T-helper 1 cell treated with Interleukin-12 subunit alpha and Interleukin-12 subunit beta and Interleukin-4 antibody, amounts not matched to agents 30 ng/mL and 1 ng/mL, for 36 hours (primary cell): ENCODE measurements at regions not wholly inside any gene's neighbourhood (a gene's known extent, or its start where the extent isn't known, plus 50 kb on each side); places are given as distances from the start of the nearest gene placed in this dataset.
"Not testable (repeated sequence)": the region's sequence is repeated elsewhere in the genome, so short reads cannot be mapped to it uniquely, and the experiment has no call there.

Source experiments
- intact Hi-C: fragments of 100-400 bp; cut with micrococcal nuclease; formaldehyde crosslinking; loops from one replicate; pipeline ENCODE4 v1.15.1; 2024

- intact Hi-C loops, result no loop called here
Observed at GRCh38 chr5:75951158-75951557, 132.0 kb upstream of the SV2C start.

DNA sequence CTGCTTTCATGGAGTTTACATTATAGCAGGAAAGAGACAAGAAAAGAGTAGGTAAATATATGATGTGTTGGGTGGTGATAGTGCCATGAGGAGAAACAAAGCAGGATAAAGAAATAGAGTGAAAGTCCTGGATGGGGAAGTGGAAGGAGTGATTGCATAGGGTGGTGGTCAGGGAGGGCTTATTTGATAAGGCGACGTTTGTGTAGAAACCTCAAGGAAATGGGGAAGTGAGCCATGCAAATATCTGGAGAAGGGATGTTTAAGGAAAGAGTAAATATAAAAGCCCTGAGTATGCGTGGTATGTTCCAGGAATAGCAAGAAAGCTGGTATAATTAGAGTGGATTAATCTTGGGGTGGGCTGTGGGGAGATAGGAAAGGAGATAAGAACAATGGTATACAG is 134.7 kb upstream of the SV2C start:
- intact Hi-C loops, result no loop called here

DNA sequence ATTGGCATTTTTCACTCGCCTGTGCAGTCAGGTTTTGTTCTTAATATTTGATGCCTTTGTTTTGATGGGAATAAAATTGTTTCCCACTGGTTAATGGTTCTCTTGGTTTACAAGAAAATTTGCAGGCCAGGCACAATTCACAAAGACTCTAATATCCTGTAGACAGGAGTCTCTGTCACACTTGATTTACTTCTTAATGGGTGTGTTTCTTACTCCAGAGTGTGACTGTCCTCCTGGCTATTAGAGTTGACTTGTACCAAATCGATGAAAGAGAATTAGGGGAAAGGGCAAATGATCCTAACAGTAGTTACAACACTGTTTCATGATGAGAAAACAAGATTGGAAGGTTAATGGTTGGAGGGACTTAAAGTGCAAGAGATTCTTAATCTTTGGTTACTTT is 142.8 kb upstream of the SV2C start:
- intact Hi-C loops, result no loop called here

DNA sequence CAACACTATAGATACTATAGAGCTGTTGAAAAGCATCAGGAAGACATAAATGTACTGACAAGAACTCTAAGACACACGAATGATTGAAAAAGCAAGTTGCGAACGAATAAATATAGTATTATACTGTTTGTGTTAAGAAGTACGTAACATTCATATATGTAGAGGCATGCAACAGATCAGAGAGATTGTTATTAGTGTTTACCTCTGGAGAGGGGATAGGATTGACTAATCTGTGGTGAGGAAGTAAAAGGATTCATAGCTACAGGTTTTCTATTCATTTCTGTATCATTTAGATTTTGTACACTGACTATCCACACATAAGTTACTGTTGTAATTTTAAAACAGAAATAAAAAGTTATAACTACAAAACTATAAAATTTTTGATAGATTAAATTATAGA is 147.6 kb upstream of the SV2C start:
- intact Hi-C loops, result no loop called here

DNA sequence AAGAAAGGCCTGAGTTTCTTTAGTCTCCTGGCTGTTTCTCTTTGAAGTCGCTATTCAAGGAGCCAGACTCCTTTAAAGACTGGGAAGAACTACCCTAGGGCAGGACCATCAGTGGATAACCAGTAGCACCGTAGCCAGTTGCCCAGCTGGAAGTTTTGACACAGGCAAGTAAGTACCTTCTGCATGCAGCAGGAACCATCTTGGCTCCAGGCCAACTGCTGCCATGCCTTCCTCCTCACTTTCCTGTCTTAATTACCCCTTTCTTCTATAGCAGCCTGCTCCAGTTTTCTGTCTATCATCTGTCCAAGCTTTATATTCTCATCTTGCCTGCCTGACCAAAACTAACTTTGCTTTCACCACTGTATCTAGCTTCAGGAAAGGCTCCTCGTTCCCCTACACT is 149.7 kb upstream of the SV2C start:
- intact Hi-C loops, result no loop called here

- intact Hi-C loops, result no loop called here
Observed at GRCh38 chr5:75931175-75931574, 152.0 kb upstream of the SV2C start.

GRCh38 chr5:75928992-75929391 is 154.2 kb upstream of the SV2C start:
- intact Hi-C loops, result no loop called here

- intact Hi-C loops, result no loop called here
Observed at GRCh38 chr5:75922480-75922879, 160.7 kb upstream of the SV2C start.

DNA sequence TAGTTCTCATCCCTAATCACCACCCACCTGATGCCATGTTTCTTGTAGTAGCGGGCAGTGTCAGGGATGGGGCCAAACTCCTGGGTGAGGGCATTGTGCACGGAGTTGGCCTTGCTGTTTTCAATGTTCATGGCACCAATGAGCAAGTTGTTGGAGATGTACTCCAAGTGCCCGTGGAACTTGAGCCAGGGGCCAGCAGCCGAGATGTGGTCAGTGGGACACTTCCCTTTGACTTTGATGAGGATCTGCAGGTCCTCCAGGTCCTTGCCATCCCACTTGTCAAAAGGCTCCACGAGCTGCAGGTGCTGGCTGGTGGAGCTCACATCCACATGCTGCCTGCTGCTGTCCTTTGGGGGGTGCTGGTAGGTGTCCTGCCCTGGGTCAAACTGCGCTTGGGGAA is 162.2 kb upstream of the SV2C start:
- intact Hi-C loops, result no loop called here

- intact Hi-C loops, result no loop called here
Observed at GRCh38 chr5:75916144-75916543, 167.0 kb upstream of the SV2C start.

GRCh38 chr5:75909223-75909622 is 174.0 kb upstream of the SV2C start:
- intact Hi-C loops, result no loop called here

DNA sequence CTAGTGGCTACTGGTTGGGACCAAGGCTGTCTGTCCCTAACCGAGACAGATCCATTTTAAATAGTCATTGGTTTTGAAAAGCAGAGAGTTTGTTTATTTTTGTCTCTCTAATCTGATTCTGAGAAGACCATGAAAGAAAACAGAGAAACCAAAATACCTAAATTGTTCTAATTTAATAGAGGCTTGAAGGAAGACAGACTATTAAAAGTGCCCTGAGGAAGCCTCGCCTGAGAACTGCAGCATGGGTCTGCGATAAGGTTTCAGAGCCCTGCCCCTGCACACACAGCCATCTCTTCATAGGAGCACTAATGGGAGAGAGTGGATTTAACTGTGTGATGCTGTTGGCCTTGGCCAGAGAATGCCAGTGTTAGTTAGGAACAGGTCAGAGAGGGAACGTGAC is 175.5 kb upstream of the SV2C start:
- intact Hi-C loops, result no loop called here

GRCh38 chr5:75894482-75894881 is 177.2 kb upstream of the POC5 start:
- intact Hi-C loops, result no loop called here

DNA sequence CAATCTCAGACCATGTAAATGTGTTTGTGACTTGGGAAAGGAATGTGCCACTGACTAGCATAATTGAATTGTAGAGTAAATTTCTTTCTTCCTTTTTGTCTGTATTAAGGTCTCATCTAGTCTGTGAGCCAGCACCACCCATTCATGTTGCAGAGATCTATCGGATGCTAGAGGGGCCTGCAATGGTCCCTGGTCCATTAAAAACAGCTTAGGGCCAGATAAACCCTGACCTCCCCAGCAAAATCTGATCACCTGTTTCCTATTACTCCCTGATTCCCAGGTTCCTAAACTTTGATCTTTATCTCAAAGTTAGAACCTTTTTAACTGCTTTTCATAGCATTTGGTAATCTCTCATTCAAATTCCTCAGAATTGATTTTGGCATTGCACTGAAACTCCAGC is 174.5 kb upstream of the POC5 start:
- intact Hi-C loops, result no loop called here

DNA sequence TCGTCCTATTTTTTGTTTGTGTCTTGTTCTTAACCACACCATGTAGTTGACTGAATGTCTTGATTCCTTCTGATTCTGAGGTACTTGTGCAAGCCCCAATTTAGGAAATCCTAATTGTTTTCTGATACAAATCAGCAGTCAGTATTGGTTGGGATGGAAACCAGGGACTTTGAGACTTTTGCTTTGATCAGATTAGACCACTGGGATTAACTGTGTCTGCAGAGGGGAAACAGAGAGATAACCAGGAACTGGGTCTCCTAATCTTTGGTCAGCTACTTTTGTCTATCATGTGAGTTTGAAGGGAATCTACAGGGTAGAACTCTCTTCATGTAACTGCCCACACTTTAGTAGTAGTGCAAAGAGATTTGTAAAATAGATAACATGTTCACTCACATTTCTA is 173.8 kb upstream of the POC5 start:
- intact Hi-C loops, result no loop called here

- intact Hi-C loops, result no loop called here
Observed at GRCh38 chr5:75890546-75890945, 173.3 kb upstream of the POC5 start.

DNA sequence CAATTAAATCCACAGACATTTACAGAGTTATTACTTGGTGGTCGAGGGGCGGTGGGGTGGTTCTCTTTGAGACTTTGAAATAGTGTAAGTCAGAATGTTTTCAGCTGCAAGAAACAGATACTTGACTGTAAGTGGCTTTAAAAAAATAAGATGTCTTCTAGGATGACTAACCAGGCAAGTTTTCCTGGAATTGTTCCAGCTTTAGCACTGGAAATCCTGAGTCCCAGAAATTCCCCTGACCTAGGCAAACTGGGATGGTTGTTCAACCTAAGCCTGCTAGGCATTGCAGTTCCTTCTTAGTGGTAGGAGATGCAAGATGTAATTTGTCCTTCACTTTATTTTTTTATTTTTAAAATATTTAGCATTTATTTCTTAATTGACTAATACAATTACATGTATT is 169.5 kb upstream of the POC5 start:
- intact Hi-C loops, result no loop called here

GRCh38 chr5:75885849-75886596 is 168.8 kb upstream of the POC5 start:
- intact Hi-C loops, result no loop called here

DNA sequence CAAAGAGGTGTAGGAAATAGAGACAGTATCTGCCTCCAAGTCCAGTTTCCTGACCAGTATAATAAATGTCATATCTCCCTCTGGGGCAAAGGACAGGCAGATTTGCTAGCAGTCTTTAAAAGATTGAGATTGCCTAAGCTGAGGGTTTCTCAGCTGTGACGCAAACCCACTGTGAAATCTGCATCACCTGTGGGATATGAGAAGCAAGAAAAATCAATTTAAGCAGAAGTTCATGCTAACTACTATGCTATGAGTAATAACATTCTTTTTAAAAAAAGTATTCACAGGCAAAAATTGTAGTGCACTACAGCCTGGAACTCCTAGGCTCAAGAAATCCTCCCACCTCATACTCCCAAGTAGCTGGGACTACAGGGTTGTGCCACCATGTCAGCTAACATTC is 168.1 kb upstream of the POC5 start:
- intact Hi-C loops, result no loop called here

DNA sequence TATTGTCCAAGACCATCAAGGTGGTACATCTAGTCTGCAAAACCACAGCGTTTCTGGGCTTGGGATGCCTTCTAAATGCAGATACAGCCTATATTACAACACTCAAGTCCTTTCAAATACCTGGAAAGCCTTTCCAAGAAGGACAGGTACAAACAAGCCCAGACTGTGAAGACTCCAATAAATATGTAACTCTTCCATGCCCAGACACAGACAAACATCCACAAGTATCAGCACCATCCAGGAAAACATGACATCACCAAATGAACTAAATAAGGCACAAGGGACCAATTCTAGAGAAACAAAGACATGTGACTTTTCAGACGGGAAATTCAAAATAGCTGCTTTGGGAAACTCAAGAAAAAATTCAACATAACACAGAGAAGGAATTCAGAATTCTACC is 152.7 kb upstream of the POC5 start:
- intact Hi-C loops, result no loop called here

DNA sequence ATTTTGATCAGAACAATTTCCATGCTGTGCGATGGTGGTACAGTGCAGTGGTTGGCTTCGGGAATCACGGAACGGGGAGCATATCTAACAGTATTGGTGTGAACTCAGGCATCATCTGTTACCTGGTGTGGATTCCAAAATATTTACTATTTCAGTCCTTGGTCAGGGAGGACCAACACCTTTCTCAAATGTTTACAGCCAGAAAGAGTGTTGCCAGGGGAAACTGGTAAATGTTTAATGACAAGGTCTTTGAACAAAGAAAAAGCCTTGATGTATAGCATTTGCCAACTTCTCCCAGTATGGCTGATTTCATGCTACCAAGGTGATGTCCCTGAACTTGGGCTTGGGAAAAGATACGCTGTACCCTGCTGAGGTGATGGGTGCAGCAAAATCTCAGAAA is 145.6 kb upstream of the POC5 start:
- intact Hi-C loops, result no loop called here

DNA sequence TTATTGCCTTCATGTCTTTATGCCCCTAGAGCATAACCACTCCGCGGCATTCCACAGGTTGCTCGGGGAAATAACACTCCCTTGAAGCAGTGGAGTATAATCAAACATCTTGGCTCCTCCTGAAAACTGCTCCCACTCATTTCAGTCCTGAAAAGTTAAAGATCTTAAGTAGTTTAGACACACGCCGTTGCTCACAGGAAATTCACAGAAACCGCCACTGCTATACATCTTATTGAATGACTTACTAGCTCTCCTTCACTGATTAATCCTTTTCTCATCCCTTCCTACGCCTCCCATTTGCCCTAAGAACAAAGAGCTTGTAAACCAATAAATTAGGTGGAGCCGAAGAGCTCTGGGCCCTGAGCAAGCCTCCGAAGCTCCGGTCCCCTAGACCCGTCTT is 142.4 kb upstream of the POC5 start:
- intact Hi-C loops, result not testable (repeated sequence)

DNA sequence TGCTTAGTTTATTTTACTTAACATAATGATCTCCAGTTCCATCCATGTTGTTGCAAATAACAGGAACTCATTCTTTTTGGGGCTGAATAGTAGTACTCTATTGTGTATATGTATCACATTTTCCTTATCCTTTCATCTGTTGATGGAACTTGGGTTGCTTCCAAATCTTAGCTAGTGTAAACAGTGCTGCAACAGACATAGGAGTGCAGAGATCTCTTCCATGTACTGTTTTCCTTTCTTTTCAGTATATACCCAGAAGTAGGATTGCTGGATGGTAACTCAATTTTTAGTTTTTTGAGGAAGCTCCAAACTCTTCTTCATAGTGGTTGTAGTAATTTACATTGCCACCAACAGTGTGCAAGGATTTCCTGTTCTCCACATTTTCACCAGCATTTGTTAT is 138.8 kb upstream of the POC5 start:
- intact Hi-C loops, result no loop called here

- intact Hi-C loops, result no loop called here
Observed at GRCh38 chr5:75848077-75848476, 130.8 kb upstream of the POC5 start.
